Left hindlimb (tissue), 1 donor: ENCODE measurements at regions not wholly inside any gene's neighbourhood (a gene's known extent, or its start where the extent isn't known, plus 50 kb on each side); places are given as distances from the start of the nearest gene placed in this dataset.

Experiments used
- DNase-seq: peaks from one replicate; pipeline ENCODE4 v3.0.0-alpha.2; 2018

DNA sequence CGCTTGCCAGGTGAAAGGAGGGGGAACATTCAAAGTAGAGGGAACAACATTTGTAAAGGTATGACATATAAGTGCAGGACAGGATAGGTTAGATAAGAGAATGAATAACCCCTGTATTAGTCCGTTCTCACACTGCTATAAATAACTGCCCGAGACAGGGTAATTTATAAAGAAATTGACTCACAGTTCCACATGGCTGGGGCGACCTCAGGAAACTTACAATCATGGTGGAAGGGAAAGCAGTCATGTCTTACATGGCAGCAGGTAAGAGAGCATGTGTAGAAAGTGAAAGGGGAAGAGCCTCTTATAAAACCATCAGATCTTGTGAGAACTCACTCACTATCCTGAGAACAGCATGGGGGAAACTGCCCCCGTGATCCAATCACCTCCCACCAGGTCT lies 223.8 kb downstream of the SOX9 start:
- no peak for DNase-seq

DNA sequence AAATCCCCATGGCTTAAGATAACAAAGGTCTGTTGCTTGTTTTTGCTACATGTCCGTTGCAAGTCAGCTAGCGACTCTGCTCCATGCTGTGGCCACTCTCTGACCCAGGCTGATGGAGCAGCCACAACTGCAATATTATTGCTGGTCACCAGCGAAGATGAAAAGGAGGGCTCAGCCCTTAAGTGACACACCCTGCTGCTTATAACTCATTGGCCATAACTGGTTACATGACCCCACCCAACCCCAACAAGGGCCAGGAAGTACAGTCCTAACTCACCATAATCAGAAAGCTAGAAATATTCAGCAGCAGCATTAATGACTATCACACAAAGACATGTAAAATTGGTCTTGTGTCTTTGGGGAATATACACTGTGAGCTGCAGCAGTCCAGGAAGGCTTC lies 224.3 kb downstream of the SOX9 start:
- no peak for DNase-seq

DNA sequence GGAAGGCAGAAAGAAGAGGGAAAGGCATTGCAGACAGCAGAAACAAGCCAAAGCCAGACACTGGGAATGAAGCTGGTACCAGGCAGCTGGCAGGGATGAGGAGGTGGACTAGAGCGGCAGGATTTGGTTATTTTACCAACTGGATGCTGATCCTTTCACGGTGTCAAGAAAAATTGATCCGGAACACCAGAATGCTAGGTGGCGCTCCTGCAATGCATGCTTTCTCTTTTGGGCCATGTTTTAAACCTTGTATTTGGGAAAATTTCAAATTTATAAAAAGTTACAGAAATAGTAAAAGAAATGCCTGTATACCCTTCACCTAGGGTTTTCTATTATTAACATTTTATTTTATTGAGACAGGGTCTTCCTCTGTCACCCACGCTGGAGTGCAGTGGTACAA lies 224.7 kb downstream of the SOX9 start:
- DNase-seq = no peak

DNA sequence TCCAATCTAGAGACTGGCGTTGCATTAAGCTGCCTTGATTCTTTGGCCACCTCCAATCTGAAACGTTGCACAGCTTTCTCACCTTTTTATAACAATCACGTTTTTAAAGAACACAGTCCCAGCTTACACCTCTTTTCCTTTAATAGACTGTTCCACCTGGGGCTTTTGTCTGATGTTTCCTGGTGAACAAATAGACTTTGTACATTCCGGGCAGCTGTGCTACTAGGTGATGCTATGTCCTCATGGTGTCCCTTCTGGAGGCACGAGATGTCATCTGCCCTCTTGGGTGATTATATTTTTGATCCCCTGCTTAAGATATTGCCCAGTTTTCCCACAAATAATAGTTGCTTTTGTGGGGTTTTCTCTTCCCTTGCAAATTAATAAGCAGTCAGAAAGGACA lies 225.5 kb downstream of the SOX9 start:
- no peak for DNase-seq

DNA sequence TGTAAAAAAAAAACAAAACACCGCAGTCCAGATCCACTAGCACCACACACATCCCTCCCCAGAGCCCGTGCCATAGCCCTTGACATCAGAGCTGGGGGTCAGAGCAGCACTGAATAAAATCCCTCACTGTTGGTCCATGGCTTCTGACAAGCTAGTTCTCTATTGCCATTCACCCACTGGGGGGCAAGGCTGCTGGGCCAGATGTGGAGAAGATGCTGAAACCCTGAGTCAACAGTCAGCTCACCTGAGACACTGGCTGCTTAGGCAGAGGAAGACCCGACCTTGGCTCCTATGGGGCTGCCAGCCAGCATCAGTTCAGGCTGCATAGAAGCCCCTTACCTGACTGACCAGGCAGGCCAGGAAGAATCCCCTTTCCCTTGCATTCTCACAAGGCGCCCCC lies 228.2 kb downstream of the SOX9 start:
- no peak for DNase-seq

DNA sequence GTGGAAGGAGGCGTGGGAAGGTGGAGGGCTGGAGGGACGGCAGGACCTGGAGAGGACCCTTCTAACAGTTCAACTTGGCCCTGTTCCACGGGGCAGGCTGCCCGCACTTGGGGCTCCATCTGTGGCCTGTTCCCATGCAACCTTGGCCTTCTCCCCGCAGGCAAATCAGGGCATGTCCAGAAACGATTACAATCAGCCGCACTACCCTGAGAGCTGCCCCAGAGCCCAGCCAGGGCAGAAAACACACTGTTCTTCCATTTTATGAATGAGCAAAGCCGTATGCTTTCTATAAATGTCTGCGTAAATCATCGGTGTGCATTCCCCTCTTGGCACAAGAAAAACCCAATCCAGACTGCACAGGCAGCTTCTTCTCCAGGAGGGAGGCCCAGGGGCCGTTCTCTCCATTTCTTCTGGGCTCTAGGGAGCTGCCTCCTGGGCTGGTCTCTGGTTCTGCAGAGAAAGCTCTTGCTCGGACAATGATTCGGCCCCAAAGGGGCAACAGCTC lies 228.7 kb downstream of the SOX9 start:
- DNase-seq = no peak

DNA sequence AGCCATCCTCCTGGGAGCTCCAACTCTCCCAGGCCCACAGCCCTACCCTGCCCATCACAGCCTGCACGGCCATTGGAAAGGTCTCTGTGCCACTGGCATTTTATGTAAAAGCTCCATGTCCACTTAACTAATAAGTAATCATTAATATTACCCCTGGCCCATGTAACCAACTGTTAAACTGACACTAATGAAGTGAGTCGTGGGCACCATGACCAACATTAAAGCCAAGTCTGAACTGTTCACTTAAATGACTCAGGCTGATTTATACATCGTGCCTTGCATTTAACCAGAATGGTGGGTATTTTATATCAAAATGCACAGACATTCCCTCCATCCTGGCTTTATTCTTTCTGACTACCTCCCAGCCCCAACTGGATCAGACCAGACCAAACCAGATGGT lies 229.3 kb downstream of the SOX9 start:
- DNase-seq = no peak

DNA sequence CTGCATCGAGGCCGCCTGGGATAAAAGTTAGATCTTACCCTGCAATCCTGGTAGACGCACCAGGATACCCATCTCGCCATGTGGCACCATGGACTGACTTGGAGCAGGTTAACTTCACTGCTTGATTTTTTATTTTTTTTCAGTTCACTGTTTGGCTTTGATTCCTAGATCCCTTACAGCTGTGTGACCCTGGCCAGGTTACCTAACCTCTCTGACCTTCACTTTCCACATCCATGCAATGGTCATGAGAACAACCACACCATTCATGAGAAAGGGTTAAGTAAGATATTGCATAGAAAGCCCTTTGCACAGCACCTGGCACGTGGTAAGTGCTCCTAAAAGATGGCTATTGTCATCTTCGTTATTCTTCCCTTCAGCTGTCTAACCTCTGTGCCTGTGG lies 230.5 kb downstream of the SOX9 start:
- no peak for DNase-seq

DNA sequence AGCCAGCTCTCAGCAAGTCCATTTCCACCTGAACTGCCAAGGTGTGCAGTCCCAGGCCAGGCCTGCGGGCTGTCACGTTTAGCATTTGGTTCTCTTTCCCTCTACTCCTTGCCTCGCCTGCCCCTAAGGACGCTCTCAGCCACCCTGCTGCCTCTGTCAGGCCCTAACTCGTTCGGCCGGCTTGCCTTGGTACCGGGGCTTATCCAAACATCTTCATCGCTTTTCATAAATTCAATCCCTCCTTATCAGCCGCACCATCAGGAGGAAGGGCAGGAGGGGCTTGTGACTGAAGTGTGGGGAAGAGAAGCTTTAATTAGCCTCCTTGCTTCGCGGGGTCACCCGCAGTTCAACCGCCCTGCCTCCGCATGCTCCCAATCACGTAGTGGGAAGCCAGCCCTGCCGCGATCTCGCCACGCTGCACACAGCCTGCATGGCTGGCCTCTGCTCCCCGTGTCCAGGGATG lies 231.1 kb downstream of the SOX9 start:
- no peak for DNase-seq

DNA sequence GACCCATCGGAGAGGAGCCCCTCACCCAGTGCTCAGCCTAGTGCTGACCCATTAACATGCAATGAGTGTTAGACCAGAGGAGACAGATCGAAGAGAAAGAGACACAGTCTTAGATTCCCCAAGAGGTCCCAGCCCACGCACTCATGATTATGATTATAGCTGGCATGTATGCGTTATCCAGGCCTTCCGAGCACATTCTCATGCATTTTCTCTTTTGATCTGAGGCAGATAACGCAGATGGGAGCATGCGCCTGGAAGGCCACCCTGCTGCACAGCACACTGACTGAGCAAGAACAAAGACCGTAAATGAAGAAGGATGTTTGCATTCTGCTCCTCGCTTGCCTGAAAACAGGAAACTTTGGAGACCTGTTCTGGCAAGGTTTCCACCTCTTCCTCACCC lies 232.7 kb downstream of the SOX9 start:
- DNase-seq = no peak

DNA sequence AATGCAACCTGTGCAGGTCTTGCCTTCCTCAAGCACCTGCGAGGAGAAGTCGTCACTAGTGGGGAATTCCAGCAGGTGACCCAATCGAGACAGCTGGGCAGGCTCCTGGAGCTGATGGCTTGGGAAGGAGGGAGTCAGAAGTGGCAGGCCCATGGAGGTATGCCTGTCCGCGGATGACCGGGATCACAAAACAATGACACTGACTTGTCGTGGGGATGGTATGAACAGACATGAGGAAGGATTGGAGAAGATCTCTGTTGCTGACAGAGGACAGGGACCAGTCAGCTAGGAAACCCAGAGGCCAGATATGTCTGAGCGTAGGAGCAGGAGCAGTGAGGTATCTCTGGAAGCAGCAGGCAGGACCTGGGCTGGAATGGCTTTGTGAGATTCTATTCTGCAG lies 233.3 kb downstream of the SOX9 start:
- DNase-seq = no peak

DNA sequence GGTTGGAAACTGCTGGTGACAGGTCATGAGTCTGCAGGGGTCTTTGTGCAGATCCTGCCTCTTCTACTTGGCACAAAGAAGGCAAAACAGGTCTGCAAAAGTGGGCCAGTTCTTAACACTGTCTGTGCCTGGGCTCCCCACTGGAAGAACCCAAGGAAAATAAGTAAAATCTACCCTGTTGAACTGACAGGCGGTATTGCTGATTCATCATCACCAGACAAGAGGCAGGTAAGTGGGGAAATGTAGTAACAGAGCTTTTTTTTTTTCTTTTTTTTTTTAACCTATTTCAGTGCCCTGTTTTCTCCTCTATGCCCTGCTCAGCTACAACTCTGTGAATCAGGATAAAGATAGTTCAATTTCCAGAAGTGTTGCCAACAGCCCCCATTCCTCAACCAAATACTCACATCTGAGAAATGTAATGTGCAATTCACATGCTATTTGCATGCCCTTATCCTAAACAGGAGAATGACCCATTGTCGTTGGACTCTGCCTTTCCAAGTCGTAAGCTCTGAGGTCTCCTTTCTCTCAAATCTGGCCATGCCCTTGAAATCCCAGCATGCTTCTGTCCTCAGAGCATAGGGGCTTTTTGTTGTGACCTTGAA lies 237.0 kb downstream of the SOX9 start:
- DNase-seq = no peak

DNA sequence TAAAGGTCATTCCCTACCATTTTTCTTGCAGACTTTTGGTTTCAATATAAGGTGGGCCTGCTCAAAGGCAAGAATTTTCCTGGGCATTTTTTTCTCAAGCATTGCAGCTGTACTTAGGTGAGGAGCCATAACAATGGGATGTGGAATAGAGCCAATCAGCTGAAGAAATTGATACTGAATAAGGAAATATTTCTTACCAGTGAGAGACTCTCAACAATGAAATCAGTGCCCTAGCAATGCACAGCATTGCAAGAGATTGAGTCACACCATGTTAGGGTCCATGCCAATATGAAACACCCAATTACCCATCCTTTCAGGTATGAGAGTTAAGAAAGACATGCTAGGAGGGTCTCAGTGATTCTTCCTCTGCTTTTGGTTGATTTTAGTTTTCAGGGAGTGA lies 237.6 kb downstream of the SOX9 start:
- DNase-seq = no peak

DNA sequence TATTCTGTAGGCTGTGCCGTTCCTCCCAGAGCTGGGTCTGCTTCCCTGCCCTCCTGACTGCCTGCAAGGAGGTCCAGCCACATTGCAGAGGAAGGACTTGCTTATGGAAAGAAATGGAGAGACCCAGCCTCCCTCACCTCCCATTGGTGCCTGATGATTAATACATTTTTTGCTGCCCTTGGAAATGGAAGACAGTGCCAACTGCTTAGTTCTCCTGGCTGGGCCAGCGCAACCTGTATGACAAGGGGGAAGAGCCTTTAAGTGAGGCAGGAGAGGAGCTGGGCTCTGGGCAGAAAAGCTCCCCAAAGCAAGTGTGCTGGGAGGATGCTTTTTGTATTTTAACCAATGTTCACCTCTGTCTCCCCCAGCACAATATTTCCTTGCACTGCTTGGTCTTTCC lies 238.5 kb downstream of the SOX9 start:
- DNase-seq = no peak

DNA sequence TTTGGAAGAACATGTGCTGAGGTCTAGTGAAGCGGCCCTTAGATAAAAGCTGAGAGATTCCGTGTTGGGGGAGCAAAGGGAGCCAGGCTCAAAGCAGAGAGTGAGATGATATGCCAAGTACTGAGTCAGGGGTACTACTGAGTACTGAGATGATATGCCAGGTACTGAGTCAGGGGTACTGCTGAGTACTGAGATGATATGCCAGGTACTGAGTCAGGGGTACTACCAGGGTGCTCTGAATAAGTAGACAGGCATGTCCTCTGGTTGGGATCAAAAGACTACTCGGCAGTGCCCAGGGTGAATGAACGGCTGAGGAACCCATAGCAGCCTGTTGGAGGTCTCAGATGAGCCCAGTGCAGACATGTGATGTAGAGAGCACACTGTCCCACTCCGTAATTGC lies 239.0 kb downstream of the SOX9 start:
- no peak for DNase-seq

DNA sequence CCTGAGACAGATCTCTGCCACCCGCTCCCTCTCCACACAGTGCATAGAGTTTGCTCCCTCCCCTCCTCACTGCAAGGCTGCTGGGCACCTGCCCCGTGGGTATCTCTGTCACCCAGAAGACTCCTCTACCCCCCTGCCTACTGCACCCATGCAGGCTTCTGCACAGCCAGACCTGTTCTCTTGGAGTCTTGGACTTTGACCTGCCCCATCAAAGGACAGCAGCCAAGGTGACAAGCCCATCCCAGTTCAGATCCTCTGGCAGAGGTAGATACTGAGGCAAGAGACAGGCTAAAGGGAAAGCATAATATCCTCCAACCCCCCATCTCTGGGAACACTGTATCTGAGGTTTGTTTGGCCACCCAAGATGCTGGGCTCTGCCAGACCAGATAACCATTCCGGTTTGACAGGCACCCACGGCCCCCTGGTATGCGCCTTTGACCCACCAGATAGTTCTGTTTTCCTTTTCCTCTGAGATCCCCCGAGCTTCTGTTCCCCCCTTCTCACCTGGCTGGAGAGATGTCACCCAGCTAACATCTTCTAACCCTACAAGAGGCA lies 239.6 kb downstream of the SOX9 start:
- DNase-seq = no peak

DNA sequence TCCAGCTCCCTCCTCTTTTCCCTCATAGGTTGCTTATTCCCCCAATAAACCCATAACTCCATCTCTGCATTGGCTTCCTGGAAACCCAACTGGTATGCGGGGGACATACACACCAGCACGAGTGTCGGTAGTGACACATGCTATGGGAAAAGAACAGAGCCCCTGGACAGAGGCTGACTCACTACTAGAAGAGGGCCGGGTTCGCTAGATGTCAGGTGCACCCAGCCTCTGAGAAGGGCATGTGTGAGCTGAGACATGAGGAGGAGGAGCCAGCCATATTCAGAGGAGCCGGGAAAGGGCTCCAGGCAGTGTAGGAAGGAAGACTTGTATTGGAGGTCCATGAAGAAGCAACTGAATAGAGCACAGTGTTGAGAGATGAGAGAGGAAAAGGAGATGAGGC lies 241.1 kb downstream of the SOX9 start:
- DNase-seq = no peak

DNA sequence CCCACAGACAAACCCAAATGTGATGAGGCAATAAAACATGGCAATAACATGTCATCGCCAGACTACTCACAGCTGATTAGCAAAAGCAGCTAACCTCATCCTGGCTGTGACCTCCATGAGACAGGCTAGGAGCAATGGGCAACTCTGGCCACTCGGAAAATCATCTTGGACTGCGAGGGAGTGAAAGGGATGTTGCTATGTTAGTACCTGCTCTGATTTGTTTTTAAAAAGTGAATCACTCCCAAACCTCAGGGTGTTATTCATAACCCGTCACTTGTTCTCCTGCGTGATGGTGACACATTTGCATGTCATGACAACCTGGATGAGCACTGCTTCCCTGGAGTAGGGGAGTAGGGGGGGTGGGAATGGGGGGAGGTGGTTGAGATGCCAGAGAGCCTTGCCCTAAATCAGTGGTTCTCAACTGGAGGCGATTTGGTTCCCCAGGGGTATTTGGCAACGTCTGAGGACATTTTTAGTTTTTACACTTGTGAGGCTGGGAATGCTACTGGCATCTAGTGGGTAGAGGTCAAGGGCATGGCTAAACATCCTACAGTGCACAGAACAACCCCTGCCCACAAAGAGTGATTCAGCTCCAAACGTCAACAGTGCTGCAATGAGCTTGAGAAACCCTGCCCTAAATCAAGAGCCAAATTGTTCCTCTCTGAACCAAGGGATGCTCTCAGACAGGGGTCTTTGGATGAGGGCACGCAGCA lies 241.7 kb downstream of the SOX9 start:
- no peak for DNase-seq

DNA sequence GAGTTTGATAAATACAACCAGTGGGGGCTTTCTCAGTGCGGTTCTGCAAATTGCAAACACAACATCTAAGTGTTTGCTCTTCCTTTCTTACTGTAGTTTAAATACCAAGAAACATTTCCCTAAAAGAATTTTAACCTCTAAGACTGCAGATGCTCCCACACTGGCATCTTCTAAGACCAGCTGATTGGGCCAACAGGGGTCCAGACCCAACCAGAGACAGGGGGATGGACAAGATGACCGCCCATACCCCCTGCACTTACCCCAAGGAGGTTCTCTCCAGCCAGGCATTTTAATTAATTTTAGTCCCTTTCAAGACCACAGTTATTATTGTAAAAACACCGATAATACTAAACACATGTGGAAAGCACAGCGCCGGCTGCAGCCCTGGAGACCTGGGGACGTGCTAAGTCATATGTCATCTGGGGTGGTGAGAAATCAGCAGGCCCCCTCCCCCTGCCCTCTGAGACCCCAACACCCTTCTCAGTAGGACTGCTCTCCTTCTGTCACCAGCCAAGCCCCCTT lies 242.3 kb downstream of the SOX9 start:
- DNase-seq = no peak

DNA sequence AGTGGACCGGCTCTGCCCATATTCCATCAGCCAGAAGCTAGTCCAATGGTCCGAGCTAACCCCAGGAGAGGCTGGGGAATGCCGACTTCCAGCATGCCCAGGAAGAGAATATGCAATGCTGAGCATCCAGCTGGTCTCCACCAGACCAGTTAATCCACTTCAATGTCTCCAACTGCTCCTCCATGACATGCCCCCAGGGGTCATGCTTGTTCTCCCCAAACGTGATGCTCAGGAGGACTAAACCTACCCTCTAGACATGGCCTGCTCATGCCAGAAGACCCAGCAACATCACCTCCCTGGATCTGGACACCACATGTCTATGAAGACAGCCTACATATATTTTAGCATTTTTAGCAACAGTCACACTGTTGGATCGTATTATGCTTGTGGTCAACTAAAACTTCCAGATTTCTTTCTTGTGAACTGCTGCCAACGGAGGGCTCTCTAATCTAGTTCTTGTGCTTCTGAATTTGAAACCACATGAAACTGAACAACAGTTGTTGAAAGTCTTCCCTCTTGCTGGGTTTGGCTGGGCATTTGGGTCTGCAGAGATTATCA lies 245.1 kb downstream of the SOX9 start:
- DNase-seq = no peak

DNA sequence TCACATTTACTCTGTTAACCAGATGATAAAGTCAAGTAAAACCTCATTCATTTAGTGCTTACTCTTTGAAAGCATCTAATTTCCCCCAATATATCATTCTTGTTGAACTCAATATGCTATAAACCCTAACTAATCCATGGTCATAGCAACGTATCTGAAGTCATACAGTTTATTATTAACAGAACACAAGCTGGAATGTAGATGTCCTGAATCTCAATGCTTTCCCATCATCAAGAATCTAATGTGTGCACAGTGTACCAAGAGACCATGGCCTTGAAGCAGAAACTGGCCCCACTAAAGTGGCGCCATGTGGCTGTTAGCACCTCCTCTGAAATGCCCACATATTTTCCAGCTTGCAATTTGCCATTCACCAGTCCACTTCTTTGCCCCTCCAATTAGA lies 245.8 kb downstream of the SOX9 start:
- no peak for DNase-seq

DNA sequence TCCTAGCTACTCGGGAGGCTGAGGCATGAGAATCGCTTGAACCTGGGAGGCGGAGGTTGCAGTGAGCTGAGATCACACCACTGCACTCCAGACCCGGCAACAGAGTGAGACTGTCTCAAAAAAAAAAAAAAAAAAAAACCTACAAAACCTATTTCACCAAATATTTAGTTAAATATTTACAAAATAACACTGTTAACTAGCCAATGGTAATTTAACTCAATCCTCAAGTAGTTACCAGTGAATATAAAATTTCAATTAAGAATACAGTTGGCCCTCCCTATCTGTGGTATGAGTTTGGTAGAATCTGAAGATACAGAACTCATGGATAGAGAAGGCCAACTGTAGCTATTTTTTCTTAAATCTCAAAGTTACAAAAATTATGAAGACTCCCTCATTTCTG lies 247.4 kb downstream of the SOX9 start:
- DNase-seq = no peak

DNA sequence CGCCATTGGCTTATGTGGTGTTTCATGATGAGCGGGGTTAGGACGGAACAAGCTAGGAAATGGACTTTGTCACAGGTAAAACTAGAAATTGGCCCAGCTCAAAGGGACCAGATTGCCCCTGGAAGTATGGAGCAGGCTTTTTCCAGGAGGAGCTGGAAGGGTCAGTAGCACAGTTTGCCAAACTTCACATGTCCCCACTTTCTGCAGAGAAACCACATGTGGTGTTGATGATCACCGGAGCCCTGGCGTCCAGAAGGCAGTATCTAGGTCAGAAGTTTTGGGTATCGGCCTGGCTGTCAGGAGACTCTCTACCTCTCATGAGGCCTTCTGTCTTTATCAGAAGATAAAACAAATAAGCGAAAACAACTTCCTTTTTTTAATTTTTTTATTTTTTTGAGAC lies 248.5 kb downstream of the SOX9 start:
- no peak for DNase-seq

DNA sequence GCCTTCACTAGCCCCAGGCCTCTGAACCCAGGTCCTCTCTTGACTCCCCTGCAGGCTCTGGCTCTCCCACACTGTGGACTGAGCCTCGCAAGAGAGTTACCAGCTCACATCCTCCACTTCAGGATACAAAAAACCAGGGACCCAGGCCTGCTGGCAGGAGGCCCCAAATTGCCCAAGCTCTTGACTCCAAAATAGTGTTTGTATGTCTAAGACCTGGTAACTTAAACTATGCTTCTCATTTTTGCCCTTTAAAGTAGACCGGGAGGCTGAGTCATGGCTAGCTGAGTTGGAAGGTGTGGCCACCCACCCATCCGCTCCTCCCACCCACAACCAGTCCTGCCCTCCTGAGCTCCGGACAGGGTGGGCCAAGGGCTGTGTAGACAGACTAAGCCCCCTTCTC lies 250.0 kb downstream of the SOX9 start:
- DNase-seq = no peak
